T-helper 2 cell treated with Interferon-gamma antibody and Interleukin-4, amounts not matched to agents 100 ng/mL and 5 ng/mL, for 36 hours (primary cell): ENCODE measurements at regions not wholly inside any gene's neighbourhood (a gene's known extent, or its start where the extent isn't known, plus 50 kb on each side); places are given as distances from the start of the nearest gene placed in this dataset.
"Not testable (repeated sequence)": the region's sequence is repeated elsewhere in the genome, so short reads cannot be mapped to it uniquely, and the experiment has no call there.

Experiments
- intact Hi-C: fragments of 100-400 bp; cut with micrococcal nuclease; formaldehyde crosslinking; loops from one replicate; pipeline ENCODE4 v1.15.1; 2023

DNA sequence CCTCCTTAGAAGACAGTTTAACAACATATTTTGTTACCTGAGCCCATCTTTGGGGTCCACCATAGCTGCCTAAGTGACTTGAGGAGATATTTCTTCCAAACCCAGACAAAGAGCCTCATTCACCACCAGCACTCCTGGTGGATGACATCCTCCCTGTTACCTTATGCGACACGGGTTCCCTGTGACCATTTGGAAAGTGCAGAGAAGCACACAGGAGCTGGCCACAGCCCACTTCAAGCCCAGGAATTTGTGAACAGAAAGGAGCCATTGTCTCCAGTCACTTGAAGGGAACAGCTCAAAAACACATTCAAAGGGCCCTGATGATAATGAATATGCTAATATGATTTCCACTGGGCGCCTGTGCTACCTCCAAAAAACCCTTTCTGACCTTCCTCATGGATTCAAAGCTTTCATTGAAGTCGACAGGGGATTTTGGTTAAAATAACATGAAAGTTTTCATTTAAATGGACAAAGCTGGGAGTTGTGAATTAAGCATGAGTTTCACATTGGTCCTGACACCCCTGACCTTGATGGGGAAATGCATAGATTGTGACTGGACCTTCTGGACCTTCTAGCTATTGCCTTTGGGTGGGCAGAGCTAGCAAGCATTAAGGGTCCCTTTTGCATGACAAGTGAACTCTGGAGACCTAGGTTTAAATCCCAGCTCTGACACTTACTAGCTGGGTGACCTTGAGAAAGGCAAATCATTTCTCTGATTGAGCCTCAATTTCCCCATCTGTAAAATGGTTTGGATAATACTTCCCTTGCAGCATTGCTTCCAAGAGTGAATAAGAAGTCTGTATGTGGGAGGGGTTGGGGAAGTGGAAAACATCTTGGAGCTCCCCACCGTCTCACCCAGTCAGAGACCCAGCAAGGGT lies 83.3 kb upstream of the SIRPA start:
- intact Hi-C loops = no loop called here

DNA sequence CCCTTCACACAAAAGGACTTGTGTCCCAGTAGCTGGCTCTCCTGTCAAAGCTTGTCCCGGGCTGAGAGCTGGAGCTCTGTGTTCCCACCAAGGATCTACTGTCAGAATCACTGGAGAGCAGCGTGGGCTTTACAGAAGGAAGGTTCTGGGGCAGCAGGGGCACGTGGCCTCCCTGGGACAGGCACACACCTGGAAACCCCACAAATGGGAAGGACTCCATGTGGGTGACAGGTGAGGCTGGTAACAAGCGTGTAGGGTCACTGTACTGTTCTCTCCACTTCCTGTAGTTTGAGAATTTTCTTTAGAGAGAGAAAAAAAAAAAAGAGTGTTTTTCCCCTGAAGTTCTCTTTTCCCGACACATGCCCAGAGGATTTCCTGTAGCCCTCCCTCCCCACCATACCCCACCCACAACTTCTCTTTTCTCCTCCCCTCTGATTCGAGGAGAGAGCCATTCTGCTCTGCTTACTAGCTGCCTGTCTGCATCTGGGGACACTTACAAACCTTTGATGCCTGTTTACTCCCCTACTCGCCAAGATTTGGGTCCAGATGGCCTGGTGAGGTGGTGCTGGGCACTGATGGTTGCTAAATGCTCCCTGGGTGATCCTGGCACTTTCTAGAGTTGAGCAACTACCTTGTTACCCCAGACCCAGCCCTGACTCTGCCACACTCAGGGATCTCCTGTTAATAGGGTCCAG lies 84.1 kb upstream of the SIRPA start:
- intact Hi-C loops = no loop called here

DNA sequence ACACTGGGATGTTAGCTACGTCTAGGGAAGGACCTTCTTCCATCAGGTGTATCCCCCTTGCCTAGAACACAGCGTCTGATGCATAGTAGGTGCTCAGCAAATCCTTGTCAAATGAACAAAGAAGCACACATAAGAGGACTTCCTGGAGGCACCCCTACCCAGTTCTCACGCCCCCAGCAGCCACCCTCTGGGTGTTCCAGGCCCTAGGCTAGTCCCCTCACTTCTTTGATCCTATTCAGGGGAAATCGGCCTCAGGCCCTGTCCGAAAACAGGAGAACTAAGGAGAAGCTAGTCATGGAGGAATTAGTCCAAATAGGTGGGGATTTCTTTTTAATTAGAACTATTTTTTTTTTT lies 84.7 kb upstream of the SIRPA start:
- intact Hi-C loops = no loop called here

DNA sequence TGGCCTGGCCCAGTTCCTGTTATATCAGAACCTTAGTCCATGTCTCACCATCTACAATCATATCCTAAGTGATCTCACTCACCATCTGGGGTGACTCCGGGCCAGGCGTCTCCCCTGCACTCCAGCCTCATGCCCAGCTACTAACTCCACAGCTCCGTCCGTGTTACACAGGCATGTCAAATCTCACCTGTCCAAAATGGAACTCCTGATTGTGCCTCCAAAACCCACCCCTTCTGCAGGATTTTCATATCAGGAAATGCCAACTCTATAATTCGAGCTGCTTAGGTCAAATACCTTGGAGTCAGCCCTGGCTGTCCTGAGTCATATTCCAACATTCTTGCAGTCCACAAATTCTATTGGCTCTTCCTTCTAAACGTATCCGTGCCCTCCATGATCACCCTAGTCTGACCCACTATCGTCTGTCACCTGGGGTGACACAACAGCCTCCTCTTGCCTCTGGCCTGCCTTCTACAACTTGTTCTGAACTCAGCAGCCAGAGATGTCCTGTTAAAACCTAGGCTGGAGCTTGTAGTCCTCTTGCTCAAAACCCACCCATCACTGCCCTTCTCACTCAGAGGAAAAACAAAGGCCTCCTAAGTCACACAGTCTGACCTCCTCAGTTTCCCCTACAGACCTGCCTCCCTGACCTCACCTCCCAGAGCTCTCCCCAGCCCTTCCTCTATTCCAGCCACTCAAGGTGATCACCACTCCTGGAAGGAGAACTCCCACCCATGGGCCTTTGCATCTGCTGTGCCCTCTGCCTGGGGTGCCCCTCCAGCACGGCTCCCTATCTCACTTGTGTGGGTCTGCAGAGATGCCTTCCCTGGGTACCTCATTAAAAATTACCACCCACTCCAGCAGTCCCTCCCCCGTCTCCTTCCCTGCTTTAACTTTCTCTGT lies 85.3 kb upstream of the SIRPA start:
- intact Hi-C loops = no loop called here

DNA sequence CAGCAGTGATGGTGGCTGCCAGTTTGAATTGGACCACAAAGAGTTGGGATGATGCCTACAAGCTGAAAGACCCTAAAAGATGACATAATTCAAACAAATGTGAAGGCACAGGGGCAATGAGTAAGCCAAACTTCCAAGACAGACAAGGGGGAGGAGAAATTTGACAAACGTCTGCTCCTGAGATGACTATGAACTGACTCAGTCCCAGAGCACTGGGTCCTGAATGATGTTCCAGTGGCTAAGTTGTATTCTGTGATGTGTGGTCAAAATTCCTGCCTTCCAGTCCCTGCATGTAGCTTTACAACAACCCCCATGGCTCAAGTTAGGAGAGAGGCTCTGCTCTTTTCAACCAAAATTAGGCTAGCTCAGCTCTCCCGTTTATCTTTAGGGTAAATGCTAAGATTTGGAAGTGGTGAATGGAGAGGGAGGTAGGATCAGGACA lies 86.1 kb upstream of the SIRPA start:
- intact Hi-C loops = no loop called here

DNA sequence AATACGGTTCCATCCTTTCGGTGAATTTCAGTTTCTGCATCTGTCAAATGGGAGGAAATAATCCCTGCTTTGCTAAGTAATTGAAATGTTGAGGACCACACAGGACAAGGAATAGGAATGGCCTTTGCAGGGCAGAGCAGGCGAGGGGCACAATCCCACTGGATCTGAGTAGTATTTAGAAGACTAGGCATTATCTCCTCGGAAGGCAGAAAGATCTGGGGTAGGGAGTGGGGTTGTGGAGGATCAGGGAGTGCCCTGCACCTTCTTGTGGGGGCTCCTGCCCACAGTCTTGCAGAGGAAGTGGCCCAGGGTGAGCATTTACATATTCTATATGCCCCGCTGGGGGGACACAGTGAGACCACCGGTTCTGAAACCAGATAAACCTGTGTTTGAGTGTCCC lies 87.1 kb upstream of the SIRPA start:
- intact Hi-C loops = no loop called here

DNA sequence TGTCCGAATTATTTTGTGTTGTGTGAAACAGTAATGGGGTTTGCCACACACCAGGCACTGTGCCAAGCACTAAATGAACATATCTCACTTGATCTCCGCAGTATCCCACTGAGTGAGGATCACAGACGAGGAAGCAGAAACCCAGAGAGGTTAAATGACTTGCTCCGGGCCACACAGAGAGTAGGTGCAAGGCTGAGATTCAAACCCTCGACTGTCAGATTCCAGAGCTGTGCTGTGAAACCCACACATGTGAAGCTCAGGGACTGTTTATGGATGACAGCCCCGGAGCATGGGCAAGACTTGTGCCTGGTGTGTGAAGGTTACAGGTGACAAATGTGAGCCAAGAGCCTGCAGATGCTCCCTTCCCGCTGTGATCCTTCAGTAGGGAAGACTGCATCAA lies 87.8 kb upstream of the SIRPA start:
- intact Hi-C loops = no loop called here

DNA sequence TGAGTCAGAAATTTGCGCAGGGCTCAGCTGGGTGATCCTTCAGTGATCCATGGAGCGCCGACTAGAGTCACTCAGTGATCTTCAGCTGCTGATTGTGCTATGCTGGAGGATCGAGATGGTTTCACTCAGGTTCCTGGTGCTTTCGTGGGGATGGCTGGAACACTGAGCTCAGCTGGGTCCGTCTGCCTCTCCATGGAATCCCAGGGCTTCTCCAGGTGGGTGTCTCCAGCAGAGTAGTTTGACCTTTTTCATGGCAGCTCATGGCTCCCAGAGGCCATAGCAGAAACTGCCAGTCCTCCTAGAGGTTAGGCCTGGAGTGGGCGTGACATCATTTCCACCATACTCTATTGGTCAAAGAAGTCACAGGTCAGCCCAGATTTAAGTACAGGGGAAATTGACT lies 88.8 kb upstream of the SIRPA start:
- intact Hi-C loops = no loop called here

DNA sequence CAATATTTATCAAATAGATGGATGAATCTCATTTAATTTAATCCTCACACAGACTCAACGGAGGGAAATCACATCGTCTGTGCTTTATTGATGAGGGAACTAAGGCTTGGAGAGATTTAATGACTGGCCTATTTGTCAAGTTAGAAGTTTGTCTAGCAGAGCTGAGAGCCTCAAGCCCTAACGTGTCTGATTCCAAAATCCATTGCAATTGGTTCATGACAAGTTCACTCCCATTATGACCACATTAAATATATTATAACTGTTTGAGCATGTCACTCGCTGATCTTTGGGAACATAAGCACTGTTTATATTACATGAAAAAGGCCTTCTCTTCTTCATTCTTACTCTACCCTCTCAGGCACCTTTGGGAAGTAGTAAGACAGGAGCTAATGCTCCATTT lies 89.4 kb upstream of the SIRPA start:
- intact Hi-C loops = no loop called here

DNA sequence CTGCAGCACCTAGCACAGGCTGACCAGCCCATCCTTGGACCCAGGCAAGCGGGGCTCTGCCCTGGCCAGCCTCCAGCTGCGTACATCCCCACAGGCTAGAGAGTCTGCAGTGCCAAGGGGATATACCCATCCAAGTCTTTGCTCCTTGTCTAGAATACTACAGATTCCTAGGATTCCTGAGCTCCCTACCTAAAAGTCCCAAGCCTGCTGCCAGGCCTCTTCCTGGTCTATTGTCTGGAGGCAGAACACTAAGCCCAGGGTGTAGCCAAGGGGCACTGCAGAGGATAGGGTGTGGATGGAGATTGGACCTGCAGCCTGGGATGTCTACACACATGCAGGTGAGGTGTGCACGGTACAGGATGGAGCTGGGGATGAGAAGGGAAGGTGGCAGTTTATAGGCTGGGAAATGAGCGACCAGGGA lies 90.0 kb upstream of the SIRPA start:
- intact Hi-C loops = no loop called here

DNA sequence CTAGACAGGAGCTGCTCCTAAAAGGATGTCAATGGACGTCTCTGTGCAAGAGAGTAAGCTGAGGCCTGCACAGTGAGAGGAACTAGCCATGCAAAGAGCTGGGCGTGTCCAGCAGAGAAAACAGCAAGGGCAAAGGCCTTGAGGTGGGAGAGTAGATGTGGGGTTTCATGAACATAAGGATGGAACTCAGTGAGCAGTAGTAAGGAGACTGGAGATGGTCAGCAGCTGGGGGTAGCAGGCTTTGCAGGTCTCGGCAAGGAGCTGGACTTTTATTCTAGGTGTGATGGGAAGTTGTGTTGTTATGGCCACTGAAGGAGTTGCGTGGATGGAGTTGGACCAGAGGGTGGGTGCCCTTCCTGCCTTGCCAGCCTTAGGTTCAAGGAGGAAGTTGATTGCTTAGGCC lies 90.7 kb upstream of the SIRPA start:
- intact Hi-C loops = no loop called here

DNA sequence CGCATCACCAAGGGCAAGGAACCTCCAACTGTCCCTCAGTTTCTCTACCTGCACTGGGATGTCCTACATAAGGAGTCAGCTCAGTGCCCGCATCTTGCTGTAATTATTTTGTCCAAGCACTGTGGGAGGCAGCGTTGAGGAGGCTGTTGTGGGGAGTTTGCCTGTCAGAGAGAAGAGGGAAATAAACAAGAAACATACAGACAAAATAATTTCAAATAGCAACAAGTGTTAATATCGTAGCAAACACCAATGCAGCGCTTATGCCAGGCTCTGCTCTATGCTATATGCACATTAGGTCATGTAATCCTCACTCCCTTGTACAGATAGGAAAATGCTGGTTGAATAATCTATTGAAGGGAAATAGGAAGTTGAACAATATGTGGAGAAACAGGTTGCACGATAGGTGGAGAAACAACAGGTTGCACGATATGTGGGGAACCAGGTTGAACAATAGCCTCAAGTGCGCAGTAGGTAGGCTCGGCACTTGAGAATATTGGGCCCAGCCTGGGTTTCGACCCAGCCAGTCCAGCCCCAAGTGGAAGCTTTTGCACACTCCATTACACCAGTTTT lies 91.2 kb upstream of the SIRPA start:
- intact Hi-C loops = no loop called here

DNA sequence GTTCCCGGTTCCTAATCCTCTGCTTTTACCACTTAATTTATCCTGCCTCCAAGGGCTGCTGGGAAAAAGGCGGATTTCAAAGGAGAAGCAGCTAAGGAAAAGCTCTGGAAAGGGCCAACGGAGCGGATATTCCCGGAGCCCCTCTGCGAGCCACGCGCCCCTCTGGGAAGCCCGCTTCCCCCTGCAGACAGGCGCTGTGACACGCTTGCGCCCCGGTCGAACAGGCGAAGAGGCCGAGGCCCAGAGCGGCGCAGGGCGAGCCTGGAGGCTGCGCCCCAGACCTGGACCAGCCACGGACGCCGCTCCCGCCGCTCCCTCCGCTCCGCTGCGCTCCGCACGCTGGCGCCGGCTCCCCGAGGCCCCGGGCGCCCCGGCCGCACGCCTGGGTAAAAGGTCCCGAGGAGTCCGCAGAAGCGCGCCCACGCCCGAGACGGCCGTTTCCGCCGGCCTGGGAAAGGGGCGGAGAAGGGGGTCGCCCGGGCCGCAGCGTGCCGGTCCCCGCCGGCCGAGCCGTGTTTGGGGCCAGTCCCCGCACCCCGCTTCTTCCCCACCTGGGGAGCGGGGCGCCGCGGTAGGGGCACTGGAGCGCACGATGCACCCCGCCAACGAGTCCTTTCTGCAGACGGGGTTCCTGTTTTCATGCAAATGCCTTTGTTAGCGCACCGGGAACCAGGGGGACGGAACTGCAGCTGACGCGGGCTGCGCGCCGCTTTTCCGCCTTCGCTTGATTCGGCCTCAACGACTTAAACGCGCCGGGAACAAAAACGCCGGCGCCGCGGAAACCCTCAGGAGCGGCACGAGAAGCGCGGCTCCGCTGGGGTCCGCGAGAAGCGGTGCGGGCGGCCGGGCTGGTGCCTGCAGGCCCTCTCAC lies 91.9 kb upstream of the SIRPA start:
- intact Hi-C loops = no loop called here

DNA sequence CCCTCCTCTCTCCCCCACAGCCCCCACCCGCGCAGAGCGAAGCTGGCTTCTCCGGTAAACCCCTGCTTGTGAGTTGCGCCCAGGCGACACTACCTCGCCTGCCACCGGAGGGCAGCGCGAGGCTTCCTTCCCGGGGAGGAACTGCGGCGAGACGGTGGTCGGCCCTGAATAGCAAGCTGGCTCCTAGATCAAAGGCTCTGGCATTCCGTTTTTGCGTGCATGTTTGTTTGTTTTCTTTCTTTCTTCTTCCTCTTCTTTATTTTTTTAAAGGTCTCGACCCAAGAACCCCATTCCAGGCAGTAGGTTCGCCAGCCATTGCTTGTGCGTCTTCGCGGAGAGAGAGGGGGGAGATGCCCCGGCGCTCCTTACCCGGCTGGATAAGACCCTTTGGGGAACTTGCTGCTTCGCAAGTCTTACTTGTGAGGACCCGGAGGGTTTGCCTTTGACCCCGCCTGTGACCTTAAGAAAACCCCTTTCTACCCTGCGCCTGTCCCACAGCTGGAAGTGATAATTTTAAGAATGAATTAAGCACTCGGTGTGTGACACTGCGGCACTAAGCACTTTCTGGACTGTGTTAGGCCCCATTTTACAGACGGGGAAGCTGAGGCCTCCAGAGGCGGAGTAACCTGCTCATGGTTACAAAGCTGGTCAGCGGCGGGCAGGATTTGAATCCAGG lies 92.7 kb upstream of the SIRPA start:
- intact Hi-C loops = no loop called here

DNA sequence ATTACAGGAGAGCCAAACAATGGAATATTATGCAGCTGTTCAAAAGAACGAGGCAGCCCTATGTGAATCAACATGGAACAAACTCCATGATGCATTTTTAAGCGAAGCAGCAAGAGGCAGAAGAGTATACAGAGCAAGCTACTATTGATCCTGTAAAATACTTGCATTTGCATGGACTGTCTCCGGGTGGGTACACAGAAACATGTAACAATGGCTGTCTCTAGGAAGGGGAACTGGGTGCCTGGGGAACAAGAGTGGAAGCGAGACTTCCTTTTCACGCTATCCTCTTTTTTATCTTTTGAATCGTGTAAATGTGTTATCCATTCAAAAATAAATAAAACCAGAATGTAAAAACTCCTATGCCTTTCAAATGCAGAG lies 93.3 kb upstream of the SIRPA start:
- intact Hi-C loops = no loop called here

DNA sequence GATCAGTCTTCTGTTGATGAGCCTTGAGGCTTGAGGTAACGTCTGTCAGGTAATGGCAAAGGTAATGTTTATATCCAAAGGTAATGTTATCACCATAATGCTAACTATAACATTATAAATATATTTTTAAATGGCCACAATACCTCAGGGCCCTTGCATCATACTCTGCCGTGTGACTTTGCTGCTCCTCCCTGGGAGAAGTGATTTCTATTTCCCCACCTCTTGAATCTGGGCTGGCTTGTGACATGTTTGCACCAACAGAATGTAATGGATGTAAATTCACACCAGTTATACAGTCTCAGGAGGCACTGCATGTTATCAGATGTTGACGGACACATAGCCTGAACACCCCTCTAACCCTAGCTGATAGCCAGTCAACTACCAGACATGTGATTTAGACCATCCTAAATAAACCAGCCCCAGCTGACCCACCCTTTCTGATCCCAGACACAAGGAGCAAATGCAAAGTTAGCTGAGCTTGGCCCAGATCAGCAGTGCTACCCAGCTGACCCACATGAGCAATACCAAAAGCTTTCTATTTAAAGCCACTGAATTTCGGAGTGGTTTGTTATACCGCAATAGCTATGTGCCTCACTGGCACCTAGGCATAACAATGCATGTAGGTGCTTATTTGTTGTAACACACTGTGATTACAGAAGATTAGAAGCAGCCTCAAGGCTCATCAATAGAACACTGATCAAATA lies 93.8 kb upstream of the SIRPA start:
- intact Hi-C loops = no loop called here

DNA sequence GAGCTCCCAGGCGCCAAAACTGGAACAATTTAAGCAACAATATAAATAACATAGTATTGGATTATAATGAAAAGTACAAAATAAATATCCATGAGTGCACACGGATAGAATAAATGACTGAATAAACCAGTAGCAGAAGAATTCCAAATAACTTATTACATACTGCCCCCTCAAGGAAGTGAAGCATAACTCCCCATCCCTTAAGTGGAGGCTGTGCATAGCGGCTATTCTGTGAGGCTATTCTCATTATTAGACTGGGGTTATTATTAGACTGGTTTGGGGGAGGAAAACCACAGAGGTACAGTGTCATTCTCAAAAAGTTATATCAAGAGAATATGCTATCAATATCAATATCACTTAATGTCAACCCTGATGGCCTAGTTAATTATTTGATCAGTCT lies 94.4 kb upstream of the SIRPA start:
- intact Hi-C loops = no loop called here

DNA sequence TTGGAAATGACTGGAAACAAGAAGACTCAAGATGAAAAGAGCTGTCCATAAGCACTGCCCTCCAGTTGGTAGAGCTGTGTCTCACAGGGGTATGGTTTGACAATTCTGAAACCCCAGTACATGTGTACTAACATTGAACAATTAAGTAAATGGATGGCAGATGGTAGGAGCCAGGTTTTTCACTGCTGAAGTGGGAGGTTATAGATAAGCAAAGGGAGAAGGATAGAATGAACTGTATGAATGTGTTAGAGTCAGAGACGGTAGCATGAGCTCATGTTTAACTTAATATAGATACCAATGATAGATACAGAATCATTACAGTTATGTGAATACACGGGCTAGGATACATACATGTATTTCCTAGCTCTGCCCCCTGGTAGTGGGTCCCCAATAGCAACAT lies 95.0 kb upstream of the SIRPA start:
- intact Hi-C loops = no loop called here

DNA sequence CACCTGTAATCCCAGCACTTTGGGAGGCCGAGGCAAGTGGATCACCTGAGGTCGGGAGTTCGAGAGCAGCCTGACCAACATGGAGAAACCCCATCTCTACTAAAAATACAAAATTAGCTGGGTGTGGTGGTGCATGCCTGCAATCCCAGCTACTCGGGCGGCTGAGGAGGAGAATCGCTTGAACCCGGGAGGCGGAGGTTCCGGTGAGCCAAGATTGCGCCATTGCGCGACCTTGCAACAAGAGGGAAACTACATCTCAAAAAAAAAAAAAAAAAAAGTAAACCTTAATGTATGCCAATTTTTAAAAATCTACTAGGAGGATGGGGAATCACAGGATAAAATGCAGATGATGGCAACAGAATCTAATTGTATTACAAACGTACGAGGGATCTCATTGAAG lies 95.5 kb upstream of the SIRPA start:
- intact Hi-C loops = not testable (repeated sequence)

DNA sequence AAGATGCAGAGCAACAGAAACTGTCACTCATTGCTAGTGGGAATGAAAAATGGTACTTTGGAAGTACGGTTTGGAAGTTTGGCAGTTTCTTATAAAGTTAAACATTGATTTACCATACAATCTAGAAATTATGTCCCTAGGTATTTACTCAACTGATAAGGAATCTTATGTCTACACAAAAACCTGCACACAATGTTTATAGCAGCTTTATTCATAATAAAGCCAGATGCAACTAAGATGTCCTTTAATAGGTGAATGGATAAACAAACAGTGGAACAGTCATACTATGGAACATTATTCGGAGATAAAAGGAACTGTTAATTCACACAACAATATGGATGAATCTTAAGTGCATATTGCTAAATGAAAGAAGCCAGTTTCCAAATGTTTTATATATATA lies 96.2 kb upstream of the SIRPA start:
- intact Hi-C loops = no loop called here
